ENCODE measurements at regions not wholly inside any gene's neighbourhood (a gene's known extent, or its start where the extent isn't known, plus 50 kb on each side); places are given as distances from the start of the nearest gene placed in this dataset.

DNA sequence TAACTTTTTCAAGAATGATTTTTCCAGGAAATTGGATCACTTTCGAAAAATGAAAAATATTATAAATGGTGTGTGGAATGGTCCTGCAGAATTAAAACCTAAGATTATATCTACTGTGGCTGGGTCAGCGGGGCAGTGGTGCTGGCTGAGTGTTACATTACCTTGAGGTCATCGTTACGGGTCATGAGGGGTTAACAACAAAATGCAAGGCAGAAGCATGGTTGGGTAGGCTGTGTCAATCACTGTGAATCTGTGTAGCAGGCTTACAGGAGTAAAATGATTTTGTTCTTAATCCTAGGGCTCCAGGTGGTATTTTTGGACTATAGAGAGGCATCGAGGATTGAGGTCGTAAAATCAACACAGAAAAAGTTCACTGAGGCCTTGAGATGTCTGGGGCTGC lies 105.2 kb upstream of the AMOT start:
- TF ChIP-seq ZNF157 (tag by site-specific recombination; IDR thresholded peaks at IDR 0.05) (no peak), TCF7L2 (IDR thresholded peaks at IDR 0.05; ENCODE audit: borderline replicate concordance, low read depth, low read length) (no peak), ZNF561 (tag by site-specific recombination; IDR thresholded peaks at IDR 0.05; ENCODE audit: borderline replicate concordance) (no peak), ZNF621 (tag by site-specific recombination; IDR thresholded peaks at IDR 0.05) (no peak), BCL11B (tag by site-specific recombination; IDR thresholded peaks at IDR 0.05; ENCODE audit: low read depth) (no peak), ZNF624 (tag by site-specific recombination; IDR thresholded peaks at IDR 0.05) (no peak), GLI4 (tag by site-specific recombination; IDR thresholded peaks at IDR 0.05) (no peak), ZNF146 (tag by site-specific recombination; IDR thresholded peaks at IDR 0.05) (no peak), YY1 (tag by site-specific recombination; IDR thresholded peaks at IDR 0.05) (no peak), WT1 (tag by site-specific recombination; IDR thresholded peaks at IDR 0.05) (no peak)
- TF ChIP-seq, protein P1, sequence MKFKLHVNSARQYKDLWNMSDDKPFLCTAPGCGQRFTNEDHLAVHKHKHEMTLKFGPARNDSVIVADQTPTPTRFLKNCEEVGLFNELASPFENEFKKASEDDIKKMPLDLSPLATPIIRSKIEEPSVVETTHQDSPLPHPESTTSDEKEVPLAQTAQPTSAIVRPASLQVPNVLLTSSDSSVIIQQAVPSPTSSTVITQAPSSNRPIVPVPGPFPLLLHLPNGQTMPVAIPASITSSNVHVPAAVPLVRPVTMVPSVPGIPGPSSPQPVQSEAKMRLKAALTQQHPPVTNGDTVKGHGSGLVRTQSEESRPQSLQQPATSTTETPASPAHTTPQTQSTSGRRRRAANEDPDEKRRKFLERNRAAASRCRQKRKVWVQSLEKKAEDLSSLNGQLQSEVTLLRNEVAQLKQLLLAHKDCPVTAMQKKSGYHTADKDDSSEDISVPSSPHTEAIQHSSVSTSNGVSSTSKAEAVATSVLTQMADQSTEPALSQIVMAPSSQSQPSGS (tag by site-specific recombination; IDR thresholded peaks at IDR 0.05; ENCODE audit: low read depth), result no peak
- TF ChIP-seq, protein P2, sequence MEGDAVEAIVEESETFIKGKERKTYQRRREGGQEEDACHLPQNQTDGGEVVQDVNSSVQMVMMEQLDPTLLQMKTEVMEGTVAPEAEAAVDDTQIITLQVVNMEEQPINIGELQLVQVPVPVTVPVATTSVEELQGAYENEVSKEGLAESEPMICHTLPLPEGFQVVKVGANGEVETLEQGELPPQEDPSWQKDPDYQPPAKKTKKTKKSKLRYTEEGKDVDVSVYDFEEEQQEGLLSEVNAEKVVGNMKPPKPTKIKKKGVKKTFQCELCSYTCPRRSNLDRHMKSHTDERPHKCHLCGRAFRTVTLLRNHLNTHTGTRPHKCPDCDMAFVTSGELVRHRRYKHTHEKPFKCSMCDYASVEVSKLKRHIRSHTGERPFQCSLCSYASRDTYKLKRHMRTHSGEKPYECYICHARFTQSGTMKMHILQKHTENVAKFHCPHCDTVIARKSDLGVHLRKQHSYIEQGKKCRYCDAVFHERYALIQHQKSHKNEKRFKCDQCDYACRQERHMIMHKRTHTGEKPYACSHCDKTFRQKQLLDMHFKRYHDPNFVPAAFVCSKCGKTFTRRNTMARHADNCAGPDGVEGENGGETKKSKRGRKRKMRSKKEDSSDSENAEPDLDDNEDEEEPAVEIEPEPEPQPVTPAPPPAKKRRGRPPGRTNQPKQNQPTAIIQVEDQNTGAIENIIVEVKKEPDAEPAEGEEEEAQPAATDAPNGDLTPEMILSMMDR (tag by site-specific recombination; IDR thresholded peaks at IDR 0.05), result no peak
- TF ChIP-seq, protein P3, sequence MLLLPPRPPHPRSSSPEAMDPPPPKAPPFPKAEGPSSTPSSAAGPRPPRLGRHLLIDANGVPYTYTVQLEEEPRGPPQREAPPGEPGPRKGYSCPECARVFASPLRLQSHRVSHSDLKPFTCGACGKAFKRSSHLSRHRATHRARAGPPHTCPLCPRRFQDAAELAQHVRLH (tag by site-specific recombination; IDR thresholded peaks at IDR 0.05), result no peak
- TF ChIP-seq, protein P4, sequence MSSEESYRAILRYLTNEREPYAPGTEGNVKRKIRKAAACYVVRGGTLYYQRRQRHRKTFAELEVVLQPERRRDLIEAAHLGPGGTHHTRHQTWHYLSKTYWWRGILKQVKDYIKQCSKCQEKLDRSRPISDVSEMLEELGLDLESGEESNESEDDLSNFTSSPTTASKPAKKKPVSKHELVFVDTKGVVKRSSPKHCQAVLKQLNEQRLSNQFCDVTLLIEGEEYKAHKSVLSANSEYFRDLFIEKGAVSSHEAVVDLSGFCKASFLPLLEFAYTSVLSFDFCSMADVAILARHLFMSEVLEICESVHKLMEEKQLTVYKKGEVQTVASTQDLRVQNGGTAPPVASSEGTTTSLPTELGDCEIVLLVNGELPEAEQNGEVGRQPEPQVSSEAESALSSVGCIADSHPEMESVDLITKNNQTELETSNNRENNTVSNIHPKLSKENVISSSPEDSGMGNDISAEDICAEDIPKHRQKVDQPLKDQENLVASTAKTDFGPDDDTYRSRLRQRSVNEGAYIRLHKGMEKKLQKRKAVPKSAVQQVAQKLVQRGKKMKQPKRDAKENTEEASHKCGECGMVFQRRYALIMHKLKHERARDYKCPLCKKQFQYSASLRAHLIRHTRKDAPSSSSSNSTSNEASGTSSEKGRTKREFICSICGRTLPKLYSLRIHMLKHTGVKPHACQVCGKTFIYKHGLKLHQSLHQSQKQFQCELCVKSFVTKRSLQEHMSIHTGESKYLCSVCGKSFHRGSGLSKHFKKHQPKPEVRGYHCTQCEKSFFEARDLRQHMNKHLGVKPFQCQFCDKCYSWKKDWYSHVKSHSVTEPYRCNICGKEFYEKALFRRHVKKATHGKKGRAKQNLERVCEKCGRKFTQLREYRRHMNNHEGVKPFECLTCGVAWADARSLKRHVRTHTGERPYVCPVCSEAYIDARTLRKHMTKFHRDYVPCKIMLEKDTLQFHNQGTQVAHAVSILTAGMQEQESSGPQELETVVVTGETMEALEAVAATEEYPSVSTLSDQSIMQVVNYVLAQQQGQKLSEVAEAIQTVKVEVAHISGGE (tag by site-specific recombination; conservative IDR thresholded peaks at IDR 0.05; ENCODE audit: low read depth), result no peak

All from HEK293 (cell line).